NCI-H1105 treated with DMSO at 0.1 percent for 48 hours (cell line): ENCODE measurements at regions not wholly inside any gene's neighbourhood (a gene's known extent, or its start where the extent isn't known, plus 50 kb on each side); places are given as distances from the start of the nearest gene placed in this dataset.
"Not testable (repeated sequence)": the region's sequence is repeated elsewhere in the genome, so short reads cannot be mapped to it uniquely, and the experiment has no call there.

Experiments used
- DNase-seq: peaks from one replicate; lab custom pipeline; 2025; lab: John Stamatoyannopoulos, UW

DNA sequence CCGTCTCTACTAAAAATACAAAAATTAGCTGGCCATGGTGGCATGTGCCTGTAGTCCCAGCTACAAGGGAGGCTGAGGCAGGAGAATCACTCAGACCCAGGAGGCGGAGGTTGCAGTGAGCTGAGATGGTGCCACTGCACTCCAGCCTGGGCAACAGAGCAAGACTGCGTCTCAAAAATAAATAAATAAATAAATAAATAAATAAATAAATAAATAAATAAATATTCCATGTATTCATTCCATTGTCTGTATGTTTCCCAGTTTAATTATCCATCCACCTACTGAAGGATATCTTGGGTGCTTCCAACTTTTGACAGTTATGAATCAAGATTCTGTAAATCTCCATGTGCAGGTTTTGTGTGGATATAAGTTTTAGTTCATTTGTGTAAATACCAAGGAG is 397.4 kb upstream of the SLC35B3 start:
- not testable (repeated sequence) for DNase-seq

- DNase-seq: no peak
These were observed 396.2 kb upstream of the SLC35B3 start for GRCh38 chr6:8831366-8832152.

- DNase-seq: no peak
These were observed 395.4 kb upstream of the SLC35B3 start for GRCh38 chr6:8830794-8831193.

- no peak for DNase-seq
These were observed 394.5 kb upstream of the SLC35B3 start for GRCh38 chr6:8829796-8830195.

GRCh38 chr6:8829296-8829695 is 394.0 kb upstream of the SLC35B3 start:
- DNase-seq: no peak

GRCh38 chr6:8828376-8828775 is 393.0 kb upstream of the SLC35B3 start:
- DNase-seq: no peak

- no peak for DNase-seq
These were observed 390.4 kb upstream of the SLC35B3 start for GRCh38 chr6:8825726-8826125.

DNA sequence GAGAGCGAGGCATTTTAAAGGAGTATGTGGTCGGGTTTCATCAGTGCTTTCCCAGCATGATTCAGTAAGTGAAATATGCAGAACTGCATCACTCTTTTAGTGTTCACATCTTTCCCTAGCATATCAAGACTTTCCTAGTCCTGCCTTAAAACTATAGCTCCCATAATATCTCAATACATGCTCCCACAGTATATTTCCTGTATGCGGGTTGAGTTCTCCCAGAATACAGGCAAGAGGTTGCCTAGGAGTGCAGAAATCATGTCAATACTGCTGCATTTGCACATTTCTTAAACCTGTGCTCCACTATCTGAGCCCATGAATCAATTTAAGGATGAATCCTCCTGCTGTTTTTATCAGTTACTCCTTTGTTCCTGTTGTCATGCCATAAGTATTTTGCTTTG is 386.6 kb upstream of the SLC35B3 start:
- no peak for DNase-seq

DNA sequence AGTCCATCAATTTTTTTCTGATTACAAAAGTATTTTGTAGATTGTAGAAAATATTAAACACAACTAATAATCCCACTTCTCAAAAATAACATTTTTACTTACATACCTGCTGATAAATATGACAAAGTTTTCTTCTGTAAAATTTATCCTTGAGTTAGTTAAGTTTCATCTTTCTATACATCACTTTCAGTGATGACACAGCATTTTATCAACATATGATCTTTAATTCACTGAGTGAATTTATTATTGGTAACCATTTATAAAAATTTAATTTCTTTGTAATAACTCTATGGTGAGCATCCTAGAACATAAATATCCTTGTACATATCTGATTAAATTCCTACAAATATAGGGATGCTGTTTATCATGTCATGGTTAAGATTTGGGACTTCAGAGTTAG is 385.0 kb upstream of the SLC35B3 start:
- no peak for DNase-seq

- no peak for DNase-seq
These were observed 384.1 kb upstream of the SLC35B3 start for GRCh38 chr6:8819446-8819845.

DNA sequence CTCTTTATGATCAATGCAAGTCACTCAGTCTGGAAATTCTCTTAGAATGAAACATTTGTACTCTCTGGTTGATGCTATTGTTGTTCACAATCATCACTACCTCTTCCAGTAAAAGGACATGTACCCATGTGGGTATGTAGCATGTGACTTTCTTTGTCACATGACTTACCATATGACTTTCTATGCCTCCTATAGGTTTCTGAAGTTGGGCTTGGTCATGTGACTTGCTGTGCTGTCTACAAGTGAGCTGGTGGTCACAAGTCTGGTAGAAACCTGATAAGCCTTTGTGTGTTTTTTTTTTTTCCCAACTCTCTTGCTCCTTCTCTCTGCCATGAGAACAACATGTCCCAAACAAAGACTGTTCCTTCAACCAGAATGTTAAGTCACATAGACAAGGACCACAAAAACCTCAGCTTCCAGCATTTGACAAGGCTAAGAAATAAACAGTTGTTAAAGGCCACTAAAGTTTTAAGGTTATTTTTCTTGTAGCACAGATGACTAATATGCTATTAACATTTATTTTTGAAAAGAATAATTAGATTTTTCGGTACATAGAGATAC is 379.2 kb upstream of the SLC35B3 start:
- no peak for DNase-seq

DNA sequence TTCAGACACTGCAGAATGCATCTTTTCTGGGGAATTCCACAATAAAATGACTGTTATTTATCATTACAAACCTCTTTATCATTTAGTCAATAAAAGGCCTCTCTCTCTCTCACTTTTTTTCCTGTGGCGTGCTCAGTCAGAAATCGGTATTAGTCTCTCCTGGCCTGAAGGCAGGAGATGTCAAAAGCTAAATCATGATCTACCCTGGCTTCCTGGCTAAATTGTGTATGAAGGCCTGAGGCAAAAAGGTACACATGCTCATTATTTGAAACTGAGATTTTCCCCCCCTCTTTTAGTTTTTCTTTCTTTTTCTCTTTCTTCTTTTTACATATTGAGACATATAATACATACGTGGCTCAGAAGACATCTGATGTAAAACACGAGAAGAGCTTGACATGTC is 375.0 kb upstream of the SLC35B3 start:
- no peak for DNase-seq

GRCh38 chr6:8809662-8810061 is 374.3 kb upstream of the SLC35B3 start:
- no peak for DNase-seq

DNA sequence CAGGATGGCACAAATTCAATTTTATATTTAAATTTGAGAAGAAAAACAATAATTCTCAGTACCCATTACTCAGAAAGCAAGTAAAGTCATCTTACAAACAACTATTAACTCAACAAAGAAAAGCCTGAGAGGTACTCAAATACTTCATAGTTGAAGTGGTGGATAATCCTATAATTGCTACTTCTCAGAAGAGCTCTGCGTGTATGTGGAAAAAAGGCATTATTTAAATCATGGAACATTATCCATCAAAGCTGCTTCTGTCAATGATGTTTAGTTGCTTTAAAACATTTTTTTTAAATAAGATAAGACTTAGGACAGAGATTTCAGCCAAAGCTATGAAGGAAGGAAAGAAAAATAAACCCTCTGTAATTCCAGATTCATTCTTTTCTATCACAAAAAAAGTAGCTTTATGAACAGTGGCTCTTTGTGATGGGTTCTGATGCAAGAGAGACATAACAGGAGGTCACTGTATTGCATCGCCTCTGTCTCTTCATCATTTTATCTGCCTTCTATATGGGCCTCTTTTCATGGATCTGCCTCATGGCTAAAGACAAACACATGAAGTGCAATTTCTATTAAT is 367.9 kb upstream of the SLC35B3 start:
- peak; percentile 58 for DNase-seq

- not testable (repeated sequence) for DNase-seq
These were observed 367.1 kb upstream of the SLC35B3 start for GRCh38 chr6:8802397-8802796.

GRCh38 chr6:8794420-8794819 is 359.1 kb upstream of the SLC35B3 start:
- DNase-seq: no peak

DNA sequence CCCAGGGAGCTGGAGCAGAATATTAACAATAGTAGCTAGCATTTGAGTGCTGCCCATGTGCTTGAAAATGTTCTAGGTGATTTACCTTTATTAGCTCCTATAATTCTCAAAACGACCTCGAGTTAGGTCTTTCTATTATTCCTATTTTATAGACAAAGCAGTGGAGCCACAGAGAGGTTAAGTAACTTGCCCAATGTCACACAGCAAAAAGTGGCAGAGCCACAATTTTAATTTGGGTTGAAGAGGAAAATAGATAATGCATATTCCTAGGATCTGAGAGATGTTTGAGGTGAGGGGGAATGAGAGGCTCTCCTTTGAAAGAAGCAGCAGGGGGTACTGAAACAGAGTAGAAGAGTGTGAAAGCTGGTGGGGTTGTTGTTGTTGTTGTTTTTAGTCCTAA is 354.5 kb upstream of the SLC35B3 start:
- DNase-seq: no peak

DNA sequence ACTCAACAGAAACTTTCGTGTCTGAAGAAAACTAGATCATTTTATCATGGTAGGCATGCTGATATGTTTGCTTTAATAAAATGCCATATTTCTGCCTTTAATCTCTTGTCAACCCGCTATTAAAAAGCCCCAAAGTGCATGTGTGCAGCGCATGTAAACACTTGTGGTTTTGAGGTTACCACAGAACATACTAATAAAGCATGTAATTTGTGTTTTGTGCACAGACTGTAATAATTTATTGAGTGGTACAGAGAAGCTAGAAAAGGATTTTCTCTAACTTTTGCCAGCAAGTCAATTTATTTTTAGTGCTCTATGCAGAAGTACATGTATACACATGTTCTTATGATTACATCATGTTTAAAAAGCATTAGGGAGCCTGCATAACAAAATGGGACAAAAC is 349.9 kb upstream of the SLC35B3 start:
- DNase-seq: no peak

- no peak for DNase-seq
These were observed 347.8 kb upstream of the SLC35B3 start for GRCh38 chr6:8783191-8783590.

- DNase-seq: no peak
These were observed 345.3 kb upstream of the SLC35B3 start for GRCh38 chr6:8780653-8781052.

GRCh38 chr6:8764733-8765132 is 329.4 kb upstream of the SLC35B3 start:
- DNase-seq: no peak

DNA sequence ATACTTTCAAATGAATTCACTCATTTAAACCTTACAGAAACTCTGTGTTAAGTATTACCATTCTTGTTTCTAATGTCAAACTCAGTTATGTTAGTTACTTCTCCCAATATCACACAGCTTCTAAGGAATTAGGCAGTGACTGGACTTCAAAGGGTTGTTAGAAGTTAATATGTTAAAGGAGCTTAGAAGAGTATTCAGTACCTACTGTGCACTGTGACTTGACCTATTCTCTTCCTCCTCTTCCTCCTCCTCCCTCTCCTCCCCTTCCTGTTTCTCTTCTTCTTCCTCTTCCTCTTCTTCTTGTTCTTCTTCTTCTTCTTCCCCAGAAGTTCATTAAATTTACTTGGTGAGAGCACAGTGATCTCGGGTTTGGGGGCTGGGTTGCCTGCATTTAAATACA is 325.6 kb upstream of the SLC35B3 start:
- no peak for DNase-seq

GRCh38 chr6:8758412-8758811 is 323.1 kb upstream of the SLC35B3 start:
- DNase-seq: no peak

- DNase-seq: no peak
These were observed 315.3 kb upstream of the SLC35B3 start for GRCh38 chr6:8750627-8751026.
